Panc1 (cell line): ENCODE measurements at regions not wholly inside any gene's neighbourhood (a gene's known extent, or its start where the extent isn't known, plus 50 kb on each side); places are given as distances from the start of the nearest gene placed in this dataset.

ENCODE experiments used
- POLR2AphosphoS5 ChIP-seq: IDR thresholded peaks from 2 replicates; pipeline ENCODE4 v1.6.1; 2012; ENCODE audit warnings: mild to moderate bottlenecking, low read depth, low read length, moderate library complexity
- REST ChIP-seq, 2 experiments: IDR thresholded peaks; 2 replicates each; pipeline ENCODE4 v1.6.1; 2011 to 2012; ENCODE audit warnings: low read depth in 2 of 2, control low read depth in 1 of 2, low read length in 1 of 2, mild to moderate bottlenecking in 1 of 2, moderate library complexity in 1 of 2; ENCODE audit not compliant: insufficient read depth in 1 of 2
- TF ChIP-seq, protein P1 (sequence below): fragments of 450-650 bp; IDR thresholded peaks from 2 replicates; pipeline ENCODE4 v1.5.1; 2017; ENCODE audit warnings: mild to moderate bottlenecking

DNA sequence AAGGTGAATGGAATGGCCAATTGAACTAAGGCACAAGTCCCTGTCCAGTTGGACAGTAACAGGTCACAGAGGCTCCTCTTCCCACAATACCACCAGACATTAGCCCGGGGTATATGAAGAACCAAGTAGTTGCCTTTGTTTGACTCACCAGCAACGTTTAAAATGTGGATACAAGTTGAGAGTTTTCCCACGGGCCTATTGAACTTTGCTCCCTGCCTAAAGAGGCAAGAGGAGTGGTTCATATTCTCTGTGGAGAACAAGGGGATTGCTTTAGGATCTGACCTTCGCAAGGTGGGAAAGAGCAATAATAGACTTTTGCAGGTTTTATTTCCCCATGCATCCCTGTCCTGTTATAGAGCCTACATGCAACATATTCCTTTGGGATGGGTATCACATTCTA, 177.2 kb downstream of the POU4F1 start:
- TF ChIP-seq, protein P1, sequence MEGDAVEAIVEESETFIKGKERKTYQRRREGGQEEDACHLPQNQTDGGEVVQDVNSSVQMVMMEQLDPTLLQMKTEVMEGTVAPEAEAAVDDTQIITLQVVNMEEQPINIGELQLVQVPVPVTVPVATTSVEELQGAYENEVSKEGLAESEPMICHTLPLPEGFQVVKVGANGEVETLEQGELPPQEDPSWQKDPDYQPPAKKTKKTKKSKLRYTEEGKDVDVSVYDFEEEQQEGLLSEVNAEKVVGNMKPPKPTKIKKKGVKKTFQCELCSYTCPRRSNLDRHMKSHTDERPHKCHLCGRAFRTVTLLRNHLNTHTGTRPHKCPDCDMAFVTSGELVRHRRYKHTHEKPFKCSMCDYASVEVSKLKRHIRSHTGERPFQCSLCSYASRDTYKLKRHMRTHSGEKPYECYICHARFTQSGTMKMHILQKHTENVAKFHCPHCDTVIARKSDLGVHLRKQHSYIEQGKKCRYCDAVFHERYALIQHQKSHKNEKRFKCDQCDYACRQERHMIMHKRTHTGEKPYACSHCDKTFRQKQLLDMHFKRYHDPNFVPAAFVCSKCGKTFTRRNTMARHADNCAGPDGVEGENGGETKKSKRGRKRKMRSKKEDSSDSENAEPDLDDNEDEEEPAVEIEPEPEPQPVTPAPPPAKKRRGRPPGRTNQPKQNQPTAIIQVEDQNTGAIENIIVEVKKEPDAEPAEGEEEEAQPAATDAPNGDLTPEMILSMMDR: no peak
- TF ChIP-seq REST (IDR thresholded peaks at IDR 0.05; ENCODE audit: insufficient read depth in 1 of 2, low read depth in 2 of 2, low read length in 1 of 2) (no peak), POLR2AphosphoS5 (no peak)
